ENCODE measurements at regions not wholly inside any gene's neighbourhood (a gene's known extent, or its start where the extent isn't known, plus 50 kb on each side); places are given as distances from the start of the nearest gene placed in this dataset.

DNA sequence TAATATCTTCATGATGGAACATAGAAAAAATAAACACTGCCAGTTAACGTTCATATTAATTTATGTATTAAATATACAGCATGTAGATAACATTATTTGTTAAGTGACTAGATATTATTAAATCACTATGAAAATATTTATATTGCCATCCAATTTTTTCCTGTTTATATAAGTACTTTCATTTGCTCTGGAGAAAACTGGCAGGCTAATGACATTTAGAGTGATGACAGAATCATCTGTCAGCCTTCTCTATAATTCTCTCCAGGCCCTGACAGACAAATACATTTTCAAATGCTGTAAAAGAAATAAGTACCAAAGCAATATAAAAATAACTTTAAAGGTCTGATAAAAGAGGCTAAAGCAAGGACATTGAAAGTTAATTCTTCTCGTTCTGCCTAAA, 2556.7 kb upstream of the PCDH20 start:
- H4K20me1 ChIP-seq (ENCODE audit: insufficient read depth, low read length): no peaks in the 10 kb centered on the region
- no peak overlapping the region for H3K27ac ChIP-seq (ENCODE audit: extremely low read length, insufficient read depth, low read length)
- no peak overlapping the region for H3K9ac ChIP-seq (ENCODE audit: insufficient read depth, low read depth, low read length)
- H3K4me2 ChIP-seq (ENCODE audit: low read depth, low read length): no peak overlapping the region
- no peaks in the 10 kb centered on the region for H3K36me3 ChIP-seq (replicated peaks in 1 of 2; ENCODE audit: control insufficient read depth in 1 of 2, insufficient read depth in 2 of 2, low read length in 2 of 2)
- intact Hi-C loops (cut with micrococcal nuclease; ENCODE audit: unreplicated experiment): no loop called here
- no peak overlapping the region for H3K4me3 ChIP-seq (replicated peaks in 1 of 3; ENCODE audit: insufficient read depth in 1 of 3, low read depth in 2 of 3, low read length in 3 of 3)
- WGBS (ENCODE audit: low lambda C conversion rate): 87% methylated on average over 2 of the region's 2 CpGs
- no peaks in the 10 kb centered on the region for H3K79me2 ChIP-seq (ENCODE audit: insufficient read depth, low read length)
- POLR2A ChIA-PET: no interaction called here
- ATAC-seq: no peak
- no peaks in the 10 kb centered on the region for H3K27me3 ChIP-seq (ENCODE audit: control insufficient read depth in 1 of 2, insufficient read depth in 2 of 2, low read length in 2 of 2)
- no peak for FAIRE-seq
- in situ Hi-C loops (cut with HindIII; ENCODE audit: extremely low pct_ligation_motif_present, low pct_unique_long_range_greater_than_20kb): no loop called here
- BruUV-seq (replicated peaks): no TSS peak
- DNase-seq (ENCODE audit: low spot score): no peak
- CTCF ChIA-PET (ENCODE audit: low intra/inter-chr PET ratio, low total read pairs): no interaction called here
- TF ChIP-seq ZNF232 (CRISPR knock-in tag; IDR thresholded peaks at IDR 0.05; ENCODE audit: borderline replicate concordance): no peak
- no peak for TF ChIP-seq ISX (CRISPR knock-in tag; conservative IDR thresholded peaks at IDR 0.05)
- TF ChIP-seq SPEN (CRISPR knock-in tag; IDR thresholded peaks at IDR 0.05; ENCODE audit: low read depth): no peak
- no peak for TF ChIP-seq ZFAT (CRISPR knock-in tag; conservative IDR thresholded peaks at IDR 0.05)
- TF ChIP-seq, protein P1, sequence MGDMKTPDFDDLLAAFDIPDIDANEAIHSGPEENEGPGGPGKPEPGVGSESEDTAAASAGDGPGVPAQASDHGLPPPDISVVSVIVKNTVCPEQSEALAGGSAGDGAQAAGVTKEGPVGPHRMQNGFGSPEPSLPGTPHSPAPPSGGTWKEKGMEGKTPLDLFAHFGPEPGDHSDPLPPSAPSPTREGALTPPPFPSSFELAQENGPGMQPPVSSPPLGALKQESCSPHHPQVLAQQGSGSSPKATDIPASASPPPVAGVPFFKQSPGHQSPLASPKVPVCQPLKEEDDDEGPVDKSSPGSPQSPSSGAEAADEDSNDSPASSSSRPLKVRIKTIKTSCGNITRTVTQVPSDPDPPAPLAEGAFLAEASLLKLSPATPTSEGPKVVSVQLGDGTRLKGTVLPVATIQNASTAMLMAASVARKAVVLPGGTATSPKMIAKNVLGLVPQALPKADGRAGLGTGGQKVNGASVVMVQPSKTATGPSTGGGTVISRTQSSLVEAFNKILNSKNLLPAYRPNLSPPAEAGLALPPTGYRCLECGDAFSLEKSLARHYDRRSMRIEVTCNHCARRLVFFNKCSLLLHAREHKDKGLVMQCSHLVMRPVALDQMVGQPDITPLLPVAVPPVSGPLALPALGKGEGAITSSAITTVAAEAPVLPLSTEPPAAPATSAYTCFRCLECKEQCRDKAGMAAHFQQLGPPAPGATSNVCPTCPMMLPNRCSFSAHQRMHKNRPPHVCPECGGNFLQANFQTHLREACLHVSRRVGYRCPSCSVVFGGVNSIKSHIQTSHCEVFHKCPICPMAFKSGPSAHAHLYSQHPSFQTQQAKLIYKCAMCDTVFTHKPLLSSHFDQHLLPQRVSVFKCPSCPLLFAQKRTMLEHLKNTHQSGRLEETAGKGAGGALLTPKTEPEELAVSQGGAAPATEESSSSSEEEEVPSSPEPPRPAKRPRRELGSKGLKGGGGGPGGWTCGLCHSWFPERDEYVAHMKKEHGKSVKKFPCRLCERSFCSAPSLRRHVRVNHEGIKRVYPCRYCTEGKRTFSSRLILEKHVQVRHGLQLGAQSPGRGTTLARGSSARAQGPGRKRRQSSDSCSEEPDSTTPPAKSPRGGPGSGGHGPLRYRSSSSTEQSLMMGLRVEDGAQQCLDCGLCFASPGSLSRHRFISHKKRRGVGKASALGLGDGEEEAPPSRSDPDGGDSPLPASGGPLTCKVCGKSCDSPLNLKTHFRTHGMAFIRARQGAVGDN (CRISPR knock-in tag; IDR thresholded peaks at IDR 0.05): no peak
- TF ChIP-seq, protein P2, sequence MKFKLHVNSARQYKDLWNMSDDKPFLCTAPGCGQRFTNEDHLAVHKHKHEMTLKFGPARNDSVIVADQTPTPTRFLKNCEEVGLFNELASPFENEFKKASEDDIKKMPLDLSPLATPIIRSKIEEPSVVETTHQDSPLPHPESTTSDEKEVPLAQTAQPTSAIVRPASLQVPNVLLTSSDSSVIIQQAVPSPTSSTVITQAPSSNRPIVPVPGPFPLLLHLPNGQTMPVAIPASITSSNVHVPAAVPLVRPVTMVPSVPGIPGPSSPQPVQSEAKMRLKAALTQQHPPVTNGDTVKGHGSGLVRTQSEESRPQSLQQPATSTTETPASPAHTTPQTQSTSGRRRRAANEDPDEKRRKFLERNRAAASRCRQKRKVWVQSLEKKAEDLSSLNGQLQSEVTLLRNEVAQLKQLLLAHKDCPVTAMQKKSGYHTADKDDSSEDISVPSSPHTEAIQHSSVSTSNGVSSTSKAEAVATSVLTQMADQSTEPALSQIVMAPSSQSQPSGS (CRISPR knock-in tag; IDR thresholded peaks at IDR 0.05): no peak
- no peak for TF ChIP-seq GATAD2A (CRISPR knock-in tag; IDR thresholded peaks at IDR 0.05)
- TF ChIP-seq, protein P3, sequence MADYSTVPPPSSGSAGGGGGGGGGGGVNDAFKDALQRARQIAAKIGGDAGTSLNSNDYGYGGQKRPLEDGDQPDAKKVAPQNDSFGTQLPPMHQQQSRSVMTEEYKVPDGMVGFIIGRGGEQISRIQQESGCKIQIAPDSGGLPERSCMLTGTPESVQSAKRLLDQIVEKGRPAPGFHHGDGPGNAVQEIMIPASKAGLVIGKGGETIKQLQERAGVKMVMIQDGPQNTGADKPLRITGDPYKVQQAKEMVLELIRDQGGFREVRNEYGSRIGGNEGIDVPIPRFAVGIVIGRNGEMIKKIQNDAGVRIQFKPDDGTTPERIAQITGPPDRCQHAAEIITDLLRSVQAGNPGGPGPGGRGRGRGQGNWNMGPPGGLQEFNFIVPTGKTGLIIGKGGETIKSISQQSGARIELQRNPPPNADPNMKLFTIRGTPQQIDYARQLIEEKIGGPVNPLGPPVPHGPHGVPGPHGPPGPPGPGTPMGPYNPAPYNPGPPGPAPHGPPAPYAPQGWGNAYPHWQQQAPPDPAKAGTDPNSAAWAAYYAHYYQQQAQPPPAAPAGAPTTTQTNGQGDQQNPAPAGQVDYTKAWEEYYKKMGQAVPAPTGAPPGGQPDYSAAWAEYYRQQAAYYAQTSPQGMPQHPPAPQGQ (CRISPR knock-in tag; IDR thresholded peaks at IDR 0.05; ENCODE audit: borderline replicate concordance): no peak
- TF ChIP-seq KAT2B (IDR thresholded peaks at IDR 0.05; ENCODE audit: borderline replicate concordance, low read depth, low read length): no peak
- TF ChIP-seq, protein P4, sequence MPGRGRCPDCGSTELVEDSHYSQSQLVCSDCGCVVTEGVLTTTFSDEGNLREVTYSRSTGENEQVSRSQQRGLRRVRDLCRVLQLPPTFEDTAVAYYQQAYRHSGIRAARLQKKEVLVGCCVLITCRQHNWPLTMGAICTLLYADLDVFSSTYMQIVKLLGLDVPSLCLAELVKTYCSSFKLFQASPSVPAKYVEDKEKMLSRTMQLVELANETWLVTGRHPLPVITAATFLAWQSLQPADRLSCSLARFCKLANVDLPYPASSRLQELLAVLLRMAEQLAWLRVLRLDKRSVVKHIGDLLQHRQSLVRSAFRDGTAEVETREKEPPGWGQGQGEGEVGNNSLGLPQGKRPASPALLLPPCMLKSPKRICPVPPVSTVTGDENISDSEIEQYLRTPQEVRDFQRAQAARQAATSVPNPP (CRISPR knock-in tag; IDR thresholded peaks at IDR 0.05): no peak
- no peak overlapping the region for H2AFZ ChIP-seq (ENCODE audit: low read length)
- H3K9me3 ChIP-seq (ENCODE audit: low read length): no peaks in the 10 kb centered on the region
- H3K4me1 ChIP-seq (ENCODE audit: insufficient read depth, low read length): no peaks in the 10 kb centered on the region
